BJ (cell line): ENCODE measurements at regions not wholly inside any gene's neighbourhood (a gene's known extent, or its start where the extent isn't known, plus 50 kb on each side); places are given as distances from the start of the nearest gene placed in this dataset.

Experiments
- CTCF ChIA-PET: fragments of 350-600 bp; formaldehyde crosslinking; extraction: SDS; loops from one replicate; lab custom pipeline; 2021; ENCODE audit warnings: antibody characterized with exemption, inconsistent platforms; lab: Yijun Ruan, JAX
- POLR2A ChIA-PET: fragments of 300-600 bp; sonication (Branson Sonifier 250); formaldehyde crosslinking; extraction: SDS; loops from one replicate; lab custom pipeline; 2021; ENCODE audit warnings: antibody characterized with exemption; lab: Charles Lee
- DNase-seq: peaks from one replicate; pipeline ENCODE4 v3.0.0-alpha.2; 2011; ENCODE audit warnings: low read depth
- H3K27me3 ChIP-seq: 2 replicates; pipeline ENCODE4 v1.6.0; 2011; ENCODE audit warnings: low read length; ENCODE audit not compliant: control insufficient read depth, insufficient read depth
- H3K36me3 ChIP-seq: 2 replicates; pipeline ENCODE4 v1.5.1; 2011; ENCODE audit warnings: low read length; ENCODE audit not compliant: control insufficient read depth, insufficient read depth
- H3K4me3 ChIP-seq: 2 replicates; pipeline ENCODE4 v1.5.1; 2011; ENCODE audit warnings: low read depth, mild to moderate bottlenecking, control low read depth, low read length
- CTCF ChIP-seq: IDR thresholded peaks from 2 replicates; pipeline ENCODE4 v1.5.1; 2011; ENCODE audit warnings: low read depth, mild to moderate bottlenecking, control low read depth, inconsistent platforms, low read length, moderate library complexity; ENCODE audit not compliant: insufficient read depth

DNA sequence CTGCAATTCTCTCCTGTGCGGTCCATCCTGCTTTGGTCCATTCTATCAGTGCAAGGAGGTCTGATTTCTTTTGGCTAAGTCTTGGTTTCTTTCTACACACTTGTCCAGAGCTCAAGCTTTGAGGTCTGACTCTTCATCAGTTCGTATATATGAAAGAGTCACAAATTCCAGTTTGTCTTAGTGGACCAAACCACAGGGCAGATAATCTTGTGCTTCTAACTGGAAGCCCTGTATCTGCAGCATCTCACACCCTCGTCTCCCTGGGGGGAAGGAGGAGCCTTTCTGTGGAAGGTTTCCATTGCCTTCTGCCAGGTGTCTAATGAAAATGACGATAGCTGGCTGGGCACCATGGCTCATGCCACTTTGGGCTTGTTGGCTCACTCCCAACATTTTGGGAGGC, 148.5 kb downstream of the SPP2 start:
- peaks cover 24% of the 10 kb centered on the region for H3K27me3 ChIP-seq
- TF ChIP-seq CTCF: no peak
- POLR2A ChIA-PET: no interaction called here
- CTCF ChIA-PET: no interaction called here
- no peak overlapping the region for H3K4me3 ChIP-seq
- H3K36me3 ChIP-seq: no peaks in the 10 kb centered on the region
- DNase-seq: no peak

DNA sequence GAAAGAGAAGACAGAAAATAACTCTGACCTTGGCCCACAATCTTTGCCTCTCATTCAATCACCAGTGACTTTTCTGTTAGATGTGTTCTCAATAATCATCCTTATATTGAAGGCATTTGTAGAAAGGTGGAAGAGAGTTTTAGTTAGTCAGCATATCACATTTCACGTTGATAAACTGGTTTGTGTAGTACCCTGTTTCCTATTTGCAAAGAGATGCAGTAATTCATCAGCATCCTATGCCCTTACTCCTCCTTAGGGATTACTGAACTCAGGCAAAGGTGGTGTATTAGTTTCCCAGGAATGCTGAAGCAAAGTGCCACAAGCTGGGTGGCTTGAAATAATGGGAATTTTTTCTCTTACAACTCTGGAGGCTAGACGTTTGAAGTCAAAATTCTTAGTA, 145.0 kb downstream of the SPP2 start:
- TF ChIP-seq CTCF: no peak
- Histone ChIP-seq H3K27me3 (peaks cover 12% of the 10 kb centered on the region), H3K36me3 (no peaks in the 10 kb centered on the region), H3K4me3 (no peak overlapping the region)
- DNase-seq: no peak
- POLR2A ChIA-PET: no interaction called here
- CTCF ChIA-PET: no interaction called here

DNA sequence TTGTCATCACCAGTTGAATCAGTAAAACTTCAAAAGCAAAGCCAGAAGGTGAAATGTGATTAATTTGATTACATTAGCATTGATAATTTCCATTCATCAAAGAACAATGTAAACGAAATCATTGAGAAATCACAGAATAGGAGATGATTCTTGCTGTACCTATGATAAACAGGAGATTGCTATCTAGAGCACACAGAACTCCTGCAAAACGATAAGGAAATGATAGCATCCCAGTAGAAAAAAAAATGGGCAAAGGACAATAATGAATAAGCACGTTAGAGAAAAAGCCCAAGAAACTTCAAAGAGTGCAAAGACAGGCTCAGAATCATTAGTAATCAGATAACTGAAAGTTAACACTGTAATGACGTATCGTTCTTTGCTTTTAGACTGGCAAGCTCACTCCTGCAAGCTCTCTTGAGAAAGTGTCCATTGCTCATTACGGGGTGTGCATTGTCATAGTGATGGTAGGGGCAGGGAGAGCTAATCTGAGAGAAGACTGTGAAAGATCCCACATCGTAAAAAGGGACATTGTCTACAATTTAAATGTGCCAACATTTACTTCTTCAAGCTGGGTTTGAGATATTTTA, 143.6 kb downstream of the SPP2 start:
- no peak for TF ChIP-seq CTCF
- no peak for DNase-seq
- Histone ChIP-seq H3K36me3 (no peaks in the 10 kb centered on the region), H3K4me3 (no peak overlapping the region), H3K27me3 (peaks cover 10% of the 10 kb centered on the region)
- ChIA-PET CTCF (no interaction called here), POLR2A (no interaction called here)

GRCh38 chr2:234191819-234192407, 141.4 kb downstream of the SPP2 start:
- Histone ChIP-seq H3K4me3 (no peak overlapping the region), H3K36me3 (no peaks in the 10 kb centered on the region), H3K27me3 (peaks cover 6% of the 10 kb centered on the region)
- DNase-seq: no peak
- no peak for TF ChIP-seq CTCF
- CTCF ChIA-PET: interaction anchor here (1.0 kb wide), 1 partner anchor 9 kb away, joined by 3 read pairs; no protein-coding TSS in a partner anchor
- POLR2A ChIA-PET: no interaction called here

GRCh38 chr2:234189786-234190300, 139.3 kb downstream of the SPP2 start:
- ChIA-PET CTCF (no interaction called here), POLR2A (no interaction called here)
- DNase-seq: no peak
- TF ChIP-seq CTCF: no peak
- peaks cover 6% of the 10 kb centered on the region for H3K27me3 ChIP-seq
- H3K36me3 ChIP-seq: no peaks in the 10 kb centered on the region
- H3K4me3 ChIP-seq: no peak overlapping the region
